Midbrain (tissue), 1 donor: ENCODE measurements at regions not wholly inside any gene's neighbourhood (a gene's known extent, or its start where the extent isn't known, plus 50 kb on each side); places are given as distances from the start of the nearest gene placed in this dataset.

Experiments used
- DNase-seq: peaks from one replicate; lab custom pipeline; 2025; lab: John Stamatoyannopoulos, UW

- no peak for DNase-seq
Measured at GRCh38 chr12:58583940-58584339, 336.4 kb downstream of the LRIG3 start.

- DNase-seq = no peak
Measured at GRCh38 chr12:58584880-58585279, 335.4 kb downstream of the LRIG3 start.

DNA sequence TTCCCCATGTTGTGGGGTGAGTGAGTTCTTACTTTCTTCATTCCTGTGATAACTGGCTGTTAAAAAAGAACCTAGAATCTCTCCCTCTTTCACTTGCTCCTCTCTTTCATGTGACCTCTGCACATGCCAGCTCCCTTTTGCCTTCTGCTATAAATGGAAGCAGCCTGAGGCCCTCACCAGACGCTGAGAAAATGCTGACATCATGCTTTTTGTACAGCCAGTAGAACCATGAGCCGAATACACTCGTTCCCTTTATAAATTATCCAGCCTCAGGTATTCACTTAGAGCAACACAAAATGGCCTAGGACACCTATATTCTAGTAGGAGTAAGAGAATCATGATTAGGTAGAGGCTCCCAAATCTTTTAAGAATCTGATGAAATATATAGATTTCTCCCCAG, 333.5 kb downstream of the LRIG3 start:
- DNase-seq = no peak

DNA sequence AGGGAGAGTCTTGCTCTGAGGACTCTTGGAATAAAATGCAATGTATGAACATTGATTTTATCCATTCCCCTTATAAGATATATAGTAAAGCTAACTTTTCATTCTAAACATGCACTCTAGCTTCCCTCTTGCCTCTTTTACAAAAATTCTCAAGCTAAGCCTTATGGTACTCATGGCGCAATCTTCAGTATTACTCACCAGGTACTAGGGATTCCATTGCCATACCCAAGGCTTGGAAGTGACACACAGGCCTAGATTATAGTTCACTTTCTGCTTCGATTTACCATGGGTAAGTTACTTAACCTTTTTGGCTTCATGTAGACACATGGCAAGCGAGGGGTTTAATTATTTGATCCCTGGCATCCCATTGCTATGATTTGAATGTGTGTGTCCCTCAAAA, 331.5 kb downstream of the LRIG3 start:
- DNase-seq = no peak

DNA sequence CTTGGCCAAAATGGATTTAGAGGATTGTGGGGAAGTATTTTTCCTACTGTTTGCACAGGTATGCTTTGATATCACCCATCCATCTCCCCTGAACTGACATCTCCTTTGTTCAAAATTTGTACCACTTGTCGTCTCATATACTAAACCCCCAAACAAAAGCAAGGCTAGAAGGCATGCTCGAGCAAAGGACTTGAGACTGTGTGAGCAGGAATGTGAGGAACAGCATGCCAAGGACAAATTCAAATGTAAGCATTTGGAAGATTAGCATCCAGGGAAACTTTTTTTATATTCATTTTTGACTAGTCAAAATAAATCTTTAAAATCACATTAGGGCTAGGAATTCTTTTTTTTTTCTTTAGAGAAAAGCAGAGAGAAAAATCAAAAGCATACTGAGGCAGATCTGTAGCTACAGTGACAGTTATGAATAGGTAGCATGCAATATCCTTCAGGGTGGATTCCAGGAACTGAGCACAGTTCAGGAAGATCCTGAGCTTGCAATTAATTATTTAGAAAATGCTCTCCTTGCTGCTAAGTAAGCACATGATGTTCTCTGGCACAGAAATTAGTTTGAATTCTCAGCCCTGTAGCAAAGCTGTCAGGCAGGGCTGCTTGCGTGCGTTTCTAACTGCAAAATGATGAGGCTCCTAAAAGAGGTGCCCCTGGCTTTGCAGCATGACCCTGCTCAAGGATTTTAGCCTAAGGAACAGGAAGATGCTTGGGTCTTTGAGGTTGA, 327.7 kb downstream of the LRIG3 start:
- peak; percentile 6 for DNase-seq

DNA sequence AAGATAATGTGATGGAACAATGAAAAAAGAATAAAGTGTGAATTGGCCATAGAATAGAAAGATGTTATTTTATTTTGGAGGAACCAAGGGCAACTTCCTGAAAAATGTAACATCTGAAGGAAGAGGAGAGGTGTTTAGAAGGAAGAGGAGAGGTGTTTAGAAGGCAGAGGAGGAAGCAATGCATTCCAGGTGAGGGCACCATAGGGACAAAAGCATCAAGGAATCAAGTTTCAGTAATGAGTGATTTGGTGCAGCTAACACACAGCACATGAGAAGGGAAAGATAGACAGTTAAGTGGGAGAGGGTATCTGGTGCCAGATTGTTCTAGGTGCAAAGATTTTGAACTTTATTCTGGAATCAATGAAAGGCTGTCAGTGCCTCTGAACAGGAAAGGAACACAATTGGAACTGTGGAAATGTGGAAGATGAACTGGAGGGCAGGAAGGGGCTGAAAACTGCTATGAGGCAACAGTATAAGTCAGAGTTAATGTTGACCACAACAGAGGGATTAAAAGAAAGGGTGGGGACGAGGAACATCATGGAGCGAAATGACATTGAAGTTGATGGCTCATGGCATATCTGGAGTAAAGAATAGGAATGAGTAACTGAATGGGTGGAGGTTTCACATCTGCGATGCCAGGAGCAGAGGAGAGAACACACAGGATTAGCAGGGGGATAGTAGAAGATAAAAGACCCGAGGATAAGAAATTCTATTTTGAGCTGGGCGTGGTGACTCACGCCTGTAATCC, 326.6 kb downstream of the LRIG3 start:
- DNase-seq = no peak

- no peak for DNase-seq
Measured at GRCh38 chr12:58596381-58596780, 323.9 kb downstream of the LRIG3 start.

- DNase-seq = no peak
Measured at GRCh38 chr12:58601529-58601928, 318.8 kb downstream of the LRIG3 start.

GRCh38 chr12:58602179-58602578, 318.1 kb downstream of the LRIG3 start:
- DNase-seq = no peak

DNA sequence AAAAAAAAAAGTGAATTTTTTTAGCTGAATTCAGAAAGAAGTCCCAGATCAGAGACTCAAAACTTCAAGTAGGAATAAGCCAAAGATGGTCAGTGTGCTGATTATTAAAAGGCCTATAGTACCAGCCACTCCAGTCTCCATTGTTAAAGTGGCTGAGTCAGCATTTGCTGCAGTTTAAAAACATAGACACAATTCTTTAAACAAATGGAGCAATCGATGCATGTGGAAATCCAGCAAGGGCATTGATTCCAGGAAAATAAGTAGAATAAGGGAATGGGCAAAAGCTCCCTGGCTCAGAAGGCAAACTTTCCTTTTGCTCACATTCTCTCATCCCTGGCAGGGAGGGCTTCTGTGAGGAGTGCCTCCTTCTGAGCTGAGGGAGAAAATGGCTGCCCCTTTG, 317.6 kb downstream of the LRIG3 start:
- no peak for DNase-seq

DNA sequence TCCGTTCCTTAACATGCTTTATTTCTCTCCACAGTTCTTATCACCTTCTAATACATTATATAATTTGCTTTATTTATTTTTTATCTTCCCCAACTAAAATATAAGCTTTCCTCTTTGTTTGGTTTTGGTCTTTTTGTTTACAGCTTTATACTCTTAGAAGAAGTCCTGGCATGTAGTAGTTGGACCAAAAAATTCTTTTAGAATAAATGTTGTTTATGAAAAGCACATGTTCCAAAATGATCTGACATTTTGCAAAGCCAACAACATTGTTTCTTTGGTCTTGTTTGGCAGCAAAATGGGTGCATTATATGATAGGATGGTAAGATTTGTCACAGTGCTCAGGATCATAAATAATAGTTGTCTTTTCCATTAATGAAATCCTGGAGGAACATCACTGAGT, 312.5 kb downstream of the LRIG3 start:
- no peak for DNase-seq

DNA sequence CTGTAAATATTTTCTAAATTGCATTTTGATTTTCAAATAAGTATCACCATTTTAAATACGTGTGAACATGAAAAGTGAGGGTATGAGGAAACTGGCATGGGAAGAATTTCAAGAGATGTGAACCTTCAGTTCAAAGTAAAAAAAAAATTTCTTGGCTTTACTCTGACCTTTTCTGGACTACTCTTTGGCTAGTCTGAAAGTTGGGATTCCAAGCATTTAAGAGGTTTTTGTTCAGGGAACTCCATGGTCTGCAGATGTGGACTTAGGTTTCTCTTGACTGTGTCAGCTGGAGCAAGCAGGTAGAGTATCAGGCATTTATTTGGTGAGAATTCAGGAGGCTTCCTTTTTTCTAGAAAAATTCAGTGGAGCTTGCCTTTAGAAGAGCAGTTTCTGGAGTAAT, 311.6 kb downstream of the LRIG3 start:
- DNase-seq = no peak

DNA sequence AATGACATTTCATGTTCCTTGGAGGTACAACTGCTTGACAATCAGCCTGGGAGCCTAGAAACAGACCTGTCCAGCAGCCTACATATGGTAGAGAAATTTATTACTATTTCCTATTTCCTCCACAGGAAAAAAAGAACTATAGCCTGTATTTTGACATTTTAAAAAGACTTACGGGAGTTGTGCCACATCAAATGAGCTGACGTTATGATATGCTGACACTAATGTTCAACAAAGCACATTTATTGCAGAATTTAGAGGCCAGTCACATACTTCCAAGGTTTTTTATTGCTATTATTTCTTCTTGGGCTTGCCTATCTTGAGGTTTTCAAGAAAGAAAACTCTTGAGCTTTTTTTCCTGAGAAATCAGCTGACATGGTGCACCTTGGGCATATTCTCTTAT, 305.3 kb downstream of the LRIG3 start:
- DNase-seq = no peak

DNA sequence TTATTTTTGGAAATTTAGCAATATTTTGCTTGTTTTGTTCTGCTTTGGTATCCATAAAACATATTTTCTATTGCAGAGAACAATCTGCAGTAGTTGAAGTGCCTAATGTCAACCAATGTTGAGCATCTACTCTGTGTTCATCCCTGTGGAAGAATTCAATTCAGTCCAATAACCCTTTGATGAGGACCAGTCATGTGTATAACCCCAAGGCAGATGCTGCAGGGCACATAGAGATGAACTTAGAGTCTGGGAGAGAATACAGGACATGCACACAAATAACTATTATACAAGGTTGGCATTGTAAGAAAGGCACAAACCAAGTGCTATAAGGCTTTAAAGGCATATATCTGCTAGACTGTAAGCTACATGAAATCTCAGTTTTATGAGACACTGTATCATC, 304.7 kb downstream of the LRIG3 start:
- DNase-seq = no peak

GRCh38 chr12:58616618-58617017, 303.7 kb downstream of the LRIG3 start:
- no peak for DNase-seq

DNA sequence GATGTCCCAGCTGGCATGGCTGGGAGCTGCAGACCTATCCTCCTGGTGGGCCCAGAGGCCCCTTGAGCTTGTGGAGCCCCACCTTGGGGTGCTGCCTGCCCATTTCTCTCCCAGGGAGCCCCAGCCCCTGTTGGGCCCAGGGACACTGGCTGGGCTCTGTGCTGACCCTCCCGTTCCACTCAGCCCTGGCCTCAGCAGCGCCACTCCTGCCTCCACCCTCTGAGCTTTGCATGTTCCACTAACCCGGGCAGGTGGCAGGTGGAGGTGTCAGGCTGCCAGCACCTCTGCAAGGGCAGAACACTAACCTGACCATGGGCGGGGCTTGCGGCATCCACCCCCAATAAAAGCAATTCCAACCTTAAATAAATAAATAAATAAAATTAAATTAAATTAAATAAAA, 299.2 kb downstream of the LRIG3 start:
- DNase-seq = no peak

DNA sequence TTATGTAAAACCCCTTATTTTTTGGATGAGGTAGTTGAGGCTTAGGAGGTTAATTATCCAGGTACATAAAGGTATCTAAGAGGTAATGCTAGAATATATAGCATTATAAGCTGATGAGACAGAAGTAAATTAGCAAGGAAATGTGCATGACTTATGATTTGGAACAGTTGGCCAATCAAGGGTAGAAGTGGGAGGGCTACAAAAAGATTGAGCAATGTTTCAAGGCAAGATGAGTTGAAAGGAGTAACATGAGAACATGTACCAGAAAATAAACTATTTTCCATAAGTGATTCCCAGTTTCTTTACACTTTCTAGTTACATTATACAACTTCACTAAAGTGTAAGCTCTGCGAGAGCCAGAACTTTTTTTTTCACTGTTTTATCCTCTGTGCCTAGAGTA, 290.9 kb downstream of the LRIG3 start:
- no peak for DNase-seq

GRCh38 chr12:58633479-58633878, 286.8 kb downstream of the LRIG3 start:
- no peak for DNase-seq

- DNase-seq = no peak
Measured at GRCh38 chr12:58639318-58639934, 280.9 kb downstream of the LRIG3 start.

DNA sequence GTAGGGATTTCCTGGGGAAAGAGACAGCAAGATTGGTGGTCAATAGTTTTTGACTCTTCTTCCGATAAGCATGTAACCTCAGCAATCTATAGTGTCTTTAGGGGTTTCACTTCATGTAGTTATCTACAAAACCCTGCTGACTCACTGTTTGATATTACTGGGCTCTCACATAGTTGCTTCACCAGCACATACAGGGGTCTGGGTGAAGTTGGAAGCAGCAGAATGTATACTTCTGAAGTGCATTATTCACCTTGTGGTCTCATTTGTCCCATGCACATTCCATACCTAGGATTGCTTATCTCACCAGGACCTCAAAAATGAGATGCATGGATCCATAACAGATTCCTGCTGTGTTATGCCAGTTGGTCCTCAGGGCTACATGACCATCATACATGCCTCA, 280.0 kb downstream of the LRIG3 start:
- no peak for DNase-seq

DNA sequence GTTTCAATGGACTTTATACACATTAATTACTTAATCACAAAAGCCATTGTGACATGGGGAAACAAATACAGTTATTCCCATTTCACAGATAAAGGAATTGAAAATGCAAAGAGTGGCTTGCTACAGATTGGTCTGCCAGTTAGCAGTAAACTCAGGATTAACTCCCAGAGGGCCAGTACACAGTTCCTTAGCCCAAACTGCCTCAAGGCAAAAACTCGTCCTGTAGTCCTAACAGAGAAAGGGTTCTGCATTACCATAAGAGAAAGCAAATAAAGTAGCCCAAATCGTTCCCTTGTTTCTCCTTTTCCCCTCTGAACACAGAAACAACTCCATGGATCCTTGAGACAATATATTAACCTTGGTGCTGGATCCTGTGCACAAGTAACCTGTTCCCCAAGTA, 274.4 kb downstream of the LRIG3 start:
- DNase-seq = no peak

DNA sequence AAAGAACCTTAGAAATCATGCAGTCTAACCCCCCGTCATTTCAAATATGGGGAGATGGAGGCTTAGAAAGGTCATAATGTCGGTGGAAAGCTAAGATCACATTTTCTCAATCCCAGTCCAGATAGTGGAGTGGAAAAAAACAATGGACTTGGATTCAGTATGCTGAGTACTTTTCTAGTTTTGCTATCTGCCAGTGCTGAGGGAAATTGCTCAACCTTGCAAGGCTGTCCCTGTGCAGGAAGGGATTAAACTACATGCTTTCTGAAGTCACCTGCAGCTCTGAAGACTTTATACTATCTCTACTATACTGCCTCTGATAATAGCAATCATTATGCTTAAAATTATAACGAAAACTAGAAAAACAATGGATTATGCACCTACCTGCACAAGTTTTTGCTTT, 272.8 kb downstream of the LRIG3 start:
- no peak for DNase-seq

DNA sequence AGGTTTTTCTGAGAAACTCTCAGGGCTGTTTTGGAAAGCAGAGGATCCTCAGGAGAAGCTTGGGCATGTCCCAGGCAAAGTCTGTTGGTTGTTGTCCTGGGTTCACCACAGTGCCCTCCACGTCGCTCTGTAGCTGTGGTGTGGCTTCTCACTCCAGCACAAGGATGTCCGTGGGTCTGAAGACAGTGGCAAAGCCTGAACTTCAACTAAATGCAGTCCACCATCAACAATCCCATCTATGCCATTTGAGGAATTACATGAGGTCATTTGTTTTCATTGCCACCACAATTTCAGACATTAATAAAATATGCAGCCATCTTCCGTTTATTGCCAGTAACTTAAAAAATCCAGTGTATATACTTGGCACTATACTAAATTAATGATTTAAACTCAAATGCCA, 272.1 kb downstream of the LRIG3 start:
- no peak for DNase-seq
